Midbrain (tissue), 1 donor: ENCODE measurements at regions not wholly inside any gene's neighbourhood (a gene's known extent, or its start where the extent isn't known, plus 50 kb on each side); places are given as distances from the start of the nearest gene placed in this dataset.
"Not testable (repeated sequence)": the region's sequence is repeated elsewhere in the genome, so short reads cannot be mapped to it uniquely, and the experiment has no call there.

Experiments
- DNase-seq: peaks from one replicate; lab custom pipeline; 2025; lab: John Stamatoyannopoulos, UW

DNA sequence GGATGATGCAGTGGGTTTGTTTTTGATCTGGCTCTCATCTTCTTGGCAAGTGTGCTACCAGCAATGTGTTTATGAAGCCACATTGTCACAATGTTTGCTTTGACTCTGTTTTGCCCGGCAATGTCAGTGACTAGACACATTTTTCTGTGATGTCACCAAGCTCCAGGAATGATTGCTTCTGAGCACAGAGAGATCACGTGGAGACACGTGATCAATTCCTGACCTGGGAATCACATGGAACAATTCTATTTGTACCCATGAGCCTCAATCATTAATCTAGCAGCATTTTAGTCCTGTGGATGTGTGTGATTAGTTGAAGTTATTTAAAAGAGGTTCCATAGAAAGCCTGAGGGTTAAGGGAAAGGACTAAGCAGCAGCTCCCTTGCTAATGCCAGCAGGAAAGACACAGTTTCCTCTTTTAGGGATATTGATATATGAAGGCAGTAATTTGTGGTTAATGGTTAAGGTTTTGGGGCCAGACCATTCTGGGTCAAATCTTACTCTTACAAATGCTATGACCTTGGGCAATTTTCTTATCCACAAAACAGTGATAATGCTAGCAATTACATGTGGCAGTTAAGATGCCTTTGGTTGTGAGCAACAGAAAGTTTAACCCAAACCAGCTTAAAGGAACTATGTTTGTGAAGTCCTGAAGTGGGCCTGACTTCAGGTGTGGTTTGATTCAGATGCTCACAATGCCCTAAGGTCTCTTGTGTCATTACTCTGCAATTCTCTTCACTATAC, 59.0 kb downstream of the FASLG start:
- no peak for DNase-seq

DNA sequence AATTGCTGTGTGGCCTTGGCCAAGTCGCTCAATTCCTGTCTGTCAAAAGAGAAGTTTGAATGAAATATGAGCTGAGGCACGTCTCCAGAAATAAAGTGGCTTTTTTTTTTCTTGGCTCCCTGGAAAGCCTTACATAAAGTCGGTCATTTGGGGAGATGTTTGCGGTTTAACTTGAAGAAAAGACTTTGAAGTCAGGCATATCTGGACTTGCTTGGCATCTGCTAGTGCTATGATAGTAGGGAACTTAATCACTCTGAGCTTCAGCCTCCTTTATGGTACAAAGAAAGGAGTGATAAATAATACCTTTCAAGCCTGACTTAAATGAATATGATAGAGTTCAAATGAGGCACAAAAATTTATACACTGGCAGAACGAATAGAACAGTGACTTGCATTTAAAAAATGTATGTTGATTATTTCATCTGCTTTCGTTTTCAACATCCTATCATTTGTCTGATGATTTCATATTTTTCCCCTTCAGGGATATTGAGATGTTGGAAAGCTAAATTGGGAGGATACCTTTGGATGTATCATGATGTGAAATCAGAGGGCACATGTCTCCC, 60.2 kb downstream of the FASLG start:
- DNase-seq: no peak

DNA sequence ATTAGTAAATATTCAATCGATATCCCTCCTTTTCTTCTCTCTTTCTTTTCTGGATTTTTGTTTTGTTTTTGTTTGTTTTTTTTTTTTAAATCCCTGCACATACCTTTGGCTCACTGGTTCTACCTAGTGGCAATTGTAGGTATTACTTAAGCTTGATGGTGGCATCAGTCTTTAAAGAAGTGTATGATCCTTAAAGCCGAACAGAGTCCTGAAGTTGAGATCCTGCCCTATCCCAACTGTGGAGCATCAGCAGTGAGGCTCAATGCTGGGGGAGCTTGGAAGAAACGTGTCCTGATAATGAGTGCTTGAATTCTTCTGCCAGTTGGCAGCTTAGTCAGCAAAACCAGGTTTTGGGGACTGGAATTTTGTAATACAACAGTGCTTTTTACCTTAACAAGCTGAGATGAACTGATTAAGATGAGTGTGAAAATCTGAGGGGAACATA, 60.8 kb downstream of the FASLG start:
- DNase-seq: peak; percentile 2

DNA sequence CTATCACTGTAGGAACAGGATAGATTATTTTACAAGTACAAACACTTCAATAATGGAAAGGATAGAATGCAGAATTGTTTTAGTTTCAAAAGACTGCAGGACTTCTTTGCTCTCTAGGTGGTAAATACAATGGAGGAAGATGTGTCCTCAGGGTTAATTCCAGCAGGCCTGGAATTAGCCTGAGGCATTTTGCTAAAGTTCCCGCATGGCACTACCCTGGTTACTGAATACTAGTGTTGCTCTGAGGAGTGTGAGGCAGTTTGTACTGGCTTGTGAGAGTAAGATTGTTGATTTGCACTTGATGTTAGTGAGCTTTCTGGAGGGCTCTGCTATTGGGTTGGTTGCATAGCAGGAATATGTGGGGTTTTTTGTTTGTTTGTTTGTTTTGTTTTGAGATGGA, 61.4 kb downstream of the FASLG start:
- DNase-seq: no peak

DNA sequence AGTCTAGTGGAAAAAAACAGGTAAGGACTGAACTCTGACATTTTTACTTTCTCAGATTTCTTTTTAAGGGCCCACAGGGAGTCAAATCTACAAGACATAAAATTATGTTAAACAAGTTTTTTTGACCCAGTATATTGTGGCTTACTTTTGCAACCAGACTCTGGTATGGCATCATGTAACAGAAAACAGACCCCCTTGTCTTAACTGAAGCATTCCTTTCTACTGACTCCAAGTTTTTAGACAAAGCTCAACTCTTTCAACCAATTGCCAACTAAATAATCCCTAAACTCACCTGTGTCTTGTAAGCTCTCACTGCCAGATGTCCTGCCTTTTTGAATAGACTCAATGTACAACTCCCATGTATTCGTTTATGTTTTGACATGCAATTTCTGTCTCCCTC, 64.3 kb downstream of the FASLG start:
- DNase-seq: no peak

DNA sequence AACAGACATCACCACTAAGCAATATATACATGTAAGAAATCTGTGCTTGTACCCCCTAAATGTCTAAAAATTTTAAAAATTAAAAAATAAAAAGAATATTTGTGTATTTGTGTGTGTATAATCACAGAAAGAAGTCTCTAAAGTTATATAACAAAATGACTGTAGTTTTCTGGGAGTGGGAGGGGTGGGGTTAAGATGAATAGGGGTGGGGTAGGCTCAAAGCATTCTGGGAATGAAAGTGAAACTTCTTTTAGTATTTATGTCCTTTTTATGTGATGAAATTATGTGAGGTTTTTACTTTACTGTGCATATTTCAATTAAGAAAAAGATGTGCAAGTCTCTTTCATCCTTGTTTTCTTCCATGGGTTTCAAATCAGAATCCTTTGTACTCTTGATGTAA, 65.3 kb downstream of the FASLG start:
- no peak for DNase-seq

DNA sequence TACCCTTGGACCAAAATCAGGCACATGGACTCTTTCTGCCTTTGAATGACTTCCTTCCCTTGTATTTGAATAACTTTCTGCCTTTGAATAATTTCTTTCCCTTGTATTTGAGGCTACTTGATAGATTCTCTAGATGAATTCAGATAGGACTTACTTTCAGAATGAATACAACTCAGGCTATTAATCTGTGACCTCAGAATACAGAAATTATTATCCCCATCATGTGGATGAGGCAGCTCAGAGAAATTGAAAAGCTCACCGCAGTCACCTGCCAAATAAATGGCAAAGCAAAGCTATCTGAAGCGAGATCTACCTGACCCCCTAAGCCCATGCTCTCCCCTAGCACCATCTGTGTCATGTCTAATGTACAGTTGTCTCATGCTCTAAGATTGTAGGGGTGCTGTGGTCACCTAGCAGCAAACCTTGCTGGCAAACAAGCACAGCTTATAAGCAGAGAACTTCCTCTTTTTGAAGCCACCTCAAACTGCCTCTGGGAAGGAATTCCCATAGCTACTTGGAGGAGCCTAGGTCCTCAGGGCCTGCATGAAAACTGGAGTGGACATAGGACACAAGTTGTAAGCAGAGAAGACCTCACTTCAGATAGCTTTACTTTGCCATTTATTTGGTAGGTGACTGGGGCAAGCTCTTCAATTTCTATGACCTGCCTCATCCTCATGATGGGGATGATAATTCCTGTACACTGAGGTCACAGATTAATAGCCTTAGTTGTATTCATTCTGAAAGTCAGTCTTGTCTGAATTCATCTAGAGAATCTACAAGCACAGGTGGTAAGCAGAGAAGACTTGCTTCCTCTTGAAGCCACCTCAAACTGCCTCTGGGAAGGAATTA, 66.1 kb downstream of the FASLG start:
- DNase-seq: no peak

DNA sequence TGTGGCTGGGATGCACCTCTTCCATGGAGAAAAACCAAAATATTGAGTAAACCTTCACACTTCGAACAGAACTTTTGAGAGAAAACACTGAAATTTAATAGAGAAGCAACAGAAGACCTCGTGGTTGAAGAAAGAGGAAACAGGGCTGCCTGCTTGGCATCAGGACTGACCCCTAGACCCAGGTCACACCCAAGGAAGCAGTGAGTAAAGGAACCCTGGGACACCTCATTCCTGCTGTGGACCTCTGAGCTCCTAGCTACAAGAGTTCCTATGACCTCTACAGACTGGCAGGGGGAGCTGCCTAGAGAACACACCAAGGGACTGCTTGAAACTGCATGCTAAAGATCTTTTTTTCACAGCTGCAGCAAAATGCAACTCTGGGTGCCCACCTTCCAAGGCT, 67.8 kb downstream of the FASLG start:
- DNase-seq: no peak

DNA sequence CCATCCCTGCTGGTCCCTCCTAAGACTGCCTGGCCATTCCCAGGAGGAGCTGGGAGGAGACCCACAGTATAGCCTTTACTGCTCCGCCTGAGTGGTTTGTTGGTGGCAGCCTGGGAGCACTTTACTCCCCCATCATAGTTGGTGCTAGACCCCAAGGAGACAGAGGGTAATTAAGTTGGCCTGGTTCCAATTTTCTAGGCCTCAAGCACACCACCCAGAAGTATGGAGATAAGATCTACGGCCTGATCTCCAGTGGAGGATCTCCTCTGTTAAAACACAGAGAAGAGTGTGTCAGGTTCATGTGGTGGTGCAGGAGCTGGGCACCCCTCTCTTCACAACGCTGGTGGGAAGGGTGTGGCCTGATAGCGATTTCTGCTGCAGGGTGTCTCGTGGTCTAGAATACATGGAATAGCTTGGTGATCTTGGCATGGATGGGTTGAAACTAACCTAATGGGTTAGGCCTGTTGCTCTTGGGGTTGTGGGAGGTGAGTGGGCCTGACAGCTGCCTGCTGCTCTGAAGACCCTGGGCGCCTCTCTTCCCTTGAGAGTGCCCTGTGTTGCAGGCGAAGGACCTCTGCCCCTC, 68.5 kb downstream of the FASLG start:
- DNase-seq: no peak

DNA sequence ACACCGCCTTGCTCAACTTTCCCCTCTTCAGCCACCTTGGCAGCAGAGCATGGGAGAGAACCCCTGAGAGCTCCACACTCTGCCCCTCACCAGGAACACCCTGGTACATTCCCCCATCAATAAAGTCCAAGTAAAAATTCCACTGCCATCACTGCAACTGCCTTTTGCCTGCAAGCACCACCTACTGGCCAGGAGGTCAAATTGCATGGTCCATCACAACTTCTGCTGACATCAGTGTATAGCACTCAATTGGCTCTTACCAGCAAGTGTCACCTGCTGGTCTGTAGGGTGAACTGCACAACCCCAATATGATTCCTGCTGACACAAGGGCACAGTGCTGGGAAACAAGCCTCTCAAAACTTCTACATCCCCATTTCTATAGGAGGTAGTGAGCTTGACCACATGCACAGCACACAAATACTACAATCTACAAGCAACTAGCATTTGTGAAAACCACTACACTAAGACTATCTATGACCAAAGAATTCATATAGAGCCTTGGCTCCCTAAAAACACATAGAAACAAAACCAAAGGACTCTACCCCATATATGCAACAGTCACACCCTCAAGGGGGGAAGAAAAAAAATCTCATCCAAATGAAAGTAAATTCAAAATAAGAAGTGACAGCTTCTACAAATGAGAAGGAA, 69.2 kb downstream of the FASLG start:
- no peak for DNase-seq

DNA sequence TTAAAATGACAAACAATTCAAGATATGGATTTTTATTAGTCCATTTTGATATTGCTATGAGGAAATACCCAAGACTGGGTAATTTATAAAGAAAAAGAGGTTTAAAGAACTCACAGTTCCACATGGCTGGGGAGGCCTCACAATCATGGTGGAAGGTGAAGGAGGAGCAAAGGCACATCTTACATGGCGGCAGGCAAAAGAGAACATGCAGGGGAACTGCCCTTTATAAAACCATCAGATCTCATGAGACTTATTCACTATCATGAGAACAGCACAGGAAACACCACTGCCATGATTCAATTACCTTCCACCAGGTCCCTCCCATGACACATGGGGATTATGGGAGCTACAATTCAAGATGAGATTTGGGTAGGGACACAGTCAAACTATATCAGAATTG, 69.8 kb downstream of the FASLG start:
- DNase-seq: not testable (repeated sequence)

DNA sequence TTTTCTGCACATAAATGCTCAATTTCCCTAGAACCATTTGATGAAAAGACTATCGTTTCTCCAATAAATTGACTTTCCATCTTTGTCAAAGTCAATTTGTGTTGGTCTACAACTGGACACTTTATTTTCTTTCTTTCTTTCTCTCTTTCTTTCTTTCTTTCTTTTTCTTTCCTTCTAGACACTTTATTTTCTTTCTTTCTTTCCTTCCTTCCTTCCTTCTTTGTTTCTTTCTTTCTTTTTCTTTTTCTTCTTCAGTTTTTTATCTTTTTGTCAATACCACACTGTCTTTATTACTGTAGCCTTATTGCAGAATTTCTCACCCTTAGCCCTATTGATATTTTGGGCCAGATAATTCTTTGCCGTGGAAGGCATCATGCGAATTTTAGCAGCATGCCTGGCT, 73.5 kb downstream of the FASLG start:
- no peak for DNase-seq

DNA sequence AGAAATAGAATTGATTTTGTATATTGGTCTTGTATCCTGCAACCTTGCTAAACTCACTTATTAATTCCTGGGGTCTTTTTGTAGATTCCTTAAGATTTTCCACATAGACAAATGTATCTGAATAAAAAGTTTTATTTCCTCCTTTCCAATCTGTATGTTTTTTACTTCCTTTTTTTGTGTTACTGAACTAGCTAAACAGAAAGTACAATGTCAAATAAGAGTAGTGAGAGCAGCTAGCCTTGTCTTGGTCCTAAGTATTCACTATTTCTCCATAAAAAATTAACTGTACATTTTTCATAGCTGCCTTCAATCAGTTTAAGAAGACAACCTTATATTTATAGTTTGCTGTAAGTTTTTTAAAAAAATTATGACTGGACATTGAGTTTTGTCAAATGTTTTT, 74.9 kb downstream of the FASLG start:
- no peak for DNase-seq

DNA sequence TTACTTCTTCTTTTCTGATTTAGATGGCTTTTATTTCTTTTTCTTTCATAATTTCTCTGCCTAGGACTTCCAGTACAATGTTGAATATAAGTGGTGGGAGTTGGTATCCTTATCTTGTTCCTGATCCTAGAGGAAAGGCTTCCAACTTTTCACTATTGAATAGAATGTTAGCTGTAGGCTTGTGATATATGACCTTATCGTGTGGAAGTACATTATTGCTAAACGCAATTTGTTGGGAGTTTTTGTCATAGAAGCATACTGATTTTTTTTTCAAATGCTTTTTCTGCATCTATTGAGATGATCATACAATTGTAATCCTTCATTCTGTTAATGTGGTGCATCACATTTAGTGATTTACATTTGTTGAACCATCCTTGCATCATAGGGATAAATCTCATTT, 79.5 kb downstream of the FASLG start:
- no peak for DNase-seq

DNA sequence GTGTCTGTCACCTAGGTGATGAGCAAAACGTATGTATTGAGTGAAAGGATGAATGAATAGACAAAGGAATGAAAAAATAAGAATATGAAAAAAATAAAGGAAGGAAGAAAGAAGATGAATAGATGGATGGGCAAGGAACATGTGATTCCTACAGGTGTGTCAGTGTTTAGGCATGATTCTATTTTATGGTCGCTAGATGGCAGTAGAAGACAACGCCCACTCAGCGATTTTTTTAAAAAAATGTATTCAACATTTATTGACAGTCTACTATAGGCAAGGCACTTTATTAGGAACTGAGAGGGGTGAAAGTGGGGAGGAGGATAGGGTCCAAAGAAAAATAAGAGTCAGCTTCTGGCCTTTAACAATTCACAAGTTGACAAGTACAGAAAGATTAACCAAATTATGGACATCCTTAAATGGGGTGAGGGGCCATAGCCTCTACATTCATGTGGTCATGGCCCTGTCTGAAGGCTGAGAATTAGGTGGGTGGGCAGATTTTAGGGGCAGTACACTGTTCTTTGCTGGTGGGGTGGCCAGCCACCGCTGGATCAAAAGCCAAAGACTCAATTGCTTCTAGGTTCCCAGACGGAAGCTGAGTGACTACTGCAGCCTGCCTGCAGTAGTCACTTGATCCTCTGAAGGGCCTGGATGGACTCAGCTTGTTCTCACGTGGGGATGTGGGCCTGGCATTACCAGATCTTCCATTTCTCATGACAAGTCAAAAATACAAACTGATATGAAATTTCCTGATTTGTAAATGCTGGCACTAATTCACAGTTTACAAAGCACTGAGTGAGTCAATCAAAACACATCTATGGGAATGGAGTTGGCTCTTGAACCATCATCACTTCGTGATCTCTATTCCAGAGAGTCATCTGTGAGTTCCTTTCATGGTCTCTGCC, 83.9 kb downstream of the FASLG start:
- peak; percentile 7 for DNase-seq

DNA sequence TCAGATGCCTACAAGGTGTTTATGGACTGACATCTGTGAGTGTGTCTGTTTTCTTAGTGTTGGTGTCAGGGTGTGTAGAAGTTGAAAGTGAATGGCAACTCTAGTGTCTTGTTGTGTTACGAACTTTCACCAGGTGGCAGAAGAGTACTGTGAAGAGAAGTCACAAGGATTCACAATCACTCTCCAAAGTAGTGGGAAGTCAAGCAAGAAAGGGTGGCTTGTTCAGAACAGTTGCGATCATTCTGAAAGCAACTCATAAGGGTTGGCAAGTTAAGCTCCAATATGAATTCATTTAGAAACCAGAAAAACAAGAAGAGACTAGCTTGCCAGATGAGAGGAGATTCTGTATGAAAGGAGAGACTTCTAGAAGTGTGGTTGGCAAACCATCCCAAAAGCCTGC, 86.1 kb downstream of the FASLG start:
- peak; percentile 17 for DNase-seq

DNA sequence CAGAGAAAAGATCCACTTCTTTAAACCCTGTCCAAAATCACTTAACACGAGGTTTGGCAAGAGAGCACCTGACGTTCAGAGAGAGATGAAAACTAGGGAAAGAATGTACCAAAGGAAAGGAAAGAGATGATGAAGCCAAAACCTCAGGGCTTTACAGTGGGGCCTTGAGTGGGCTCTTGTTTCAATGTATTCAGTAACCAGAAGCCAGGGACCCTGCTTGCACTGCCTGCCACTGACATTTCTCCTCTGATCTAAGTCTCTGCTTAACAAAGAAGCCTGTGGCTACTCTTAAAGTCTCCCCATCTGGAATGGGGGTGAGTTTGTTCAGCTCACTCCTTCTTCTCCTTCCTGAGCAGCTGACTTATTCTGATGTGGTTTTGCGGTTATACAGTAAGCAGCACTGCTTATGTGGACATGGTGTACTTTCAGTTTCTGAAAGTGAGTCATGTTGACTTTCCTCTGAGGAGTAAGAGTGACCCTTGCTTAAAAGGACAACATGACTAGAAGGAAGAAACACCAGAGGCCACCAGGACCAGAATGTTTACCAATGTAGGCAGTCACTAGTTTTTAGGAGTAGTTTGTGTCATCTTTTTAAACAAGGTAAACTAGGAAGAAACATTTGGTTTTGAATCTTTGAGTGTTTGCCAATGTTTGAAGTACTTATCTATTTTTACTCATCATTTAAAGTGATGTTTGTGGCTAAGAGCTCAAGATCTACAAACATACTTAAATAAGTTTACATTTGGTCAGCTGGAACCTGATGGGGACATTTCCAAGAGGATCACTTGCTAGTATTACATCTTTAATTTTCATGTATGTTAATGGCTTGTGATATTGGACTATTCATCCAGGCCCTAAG, 87.4 kb downstream of the FASLG start:
- no peak for DNase-seq

DNA sequence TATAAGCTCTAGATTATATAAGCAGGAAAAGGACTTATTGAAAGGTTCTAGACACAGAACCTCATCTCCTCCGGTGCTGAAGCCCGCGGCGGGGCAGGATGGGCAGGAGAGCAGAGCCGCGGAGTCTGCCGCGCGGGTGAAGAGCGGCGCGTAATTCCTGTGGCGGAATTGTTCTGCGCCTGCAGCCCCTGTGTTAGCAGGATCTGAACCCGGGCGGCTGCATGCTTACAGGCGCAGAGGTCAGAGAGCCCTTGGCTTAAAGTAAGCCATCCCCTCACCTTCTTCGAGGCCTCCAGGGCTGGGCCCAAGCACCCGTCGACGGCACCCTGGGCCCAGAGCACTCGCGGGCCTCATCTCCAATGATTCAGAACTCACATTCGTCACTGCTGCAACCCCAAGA, 89.3 kb downstream of the FASLG start:
- no peak for DNase-seq

DNA sequence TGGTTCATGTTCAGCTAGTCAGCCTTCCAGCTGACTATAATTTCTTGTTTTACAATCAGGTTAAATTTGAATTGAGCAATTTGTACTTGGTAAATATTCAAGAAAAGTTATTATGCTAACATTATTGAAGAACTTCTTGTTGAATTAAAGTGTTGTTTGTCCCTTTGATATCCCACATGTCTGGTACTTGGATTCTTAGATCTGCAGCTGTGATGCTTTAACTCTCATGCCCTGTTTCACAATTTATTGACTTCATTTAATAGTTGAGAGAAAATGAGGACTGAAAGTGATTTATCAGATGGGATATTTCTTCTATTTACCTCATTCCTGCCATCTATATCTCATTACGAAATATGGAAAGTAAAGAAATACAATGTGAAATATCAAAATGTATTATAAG, 92.8 kb downstream of the FASLG start:
- no peak for DNase-seq

DNA sequence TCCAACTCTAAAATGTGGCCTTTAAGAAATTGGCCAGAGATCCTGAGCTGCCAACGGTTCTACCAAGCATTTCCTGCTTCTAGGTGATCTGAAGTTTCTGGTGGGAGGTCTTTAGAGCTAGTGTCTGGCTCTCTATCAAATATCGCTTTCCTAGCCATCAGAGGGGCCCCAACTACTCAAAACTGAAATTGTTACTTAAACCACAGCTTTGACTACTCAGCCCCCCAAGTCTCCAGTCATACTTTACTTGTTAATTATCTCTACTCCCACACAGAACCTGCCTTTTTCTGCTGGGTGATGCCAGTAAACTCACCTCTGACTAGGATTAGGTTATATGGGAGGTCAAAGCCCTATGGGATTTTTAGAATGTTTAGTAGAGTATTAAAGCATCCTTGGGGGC, 95.1 kb downstream of the FASLG start:
- no peak for DNase-seq
